Iris pigment epithelial cell (primary cell): ENCODE measurements at regions not wholly inside any gene's neighbourhood (a gene's known extent, or its start where the extent isn't known, plus 50 kb on each side); places are given as distances from the start of the nearest gene placed in this dataset.

Source experiments
- DNase-seq: peaks from one replicate; pipeline ENCODE4 v3.0.0-alpha.2; 2011; ENCODE audit warnings: low read depth

GRCh38 chr2:211237586-211238275 lies 681.3 kb downstream of the CPS1 start:
- no peak for DNase-seq

- DNase-seq, result no peak
Observed at GRCh38 chr2:211241891-211242290, 685.5 kb downstream of the CPS1 start.

- no peak for DNase-seq
Observed at GRCh38 chr2:211247751-211248150, 691.4 kb downstream of the CPS1 start.

- no peak for DNase-seq
Observed at GRCh38 chr2:211248841-211249240, 692.4 kb downstream of the CPS1 start.

GRCh38 chr2:211251016-211251415 lies 694.6 kb downstream of the CPS1 start:
- no peak for DNase-seq

- no peak for DNase-seq
Observed at GRCh38 chr2:211258646-211259335, 702.4 kb downstream of the CPS1 start.

- no peak for DNase-seq
Observed at GRCh38 chr2:211259831-211260476, 703.6 kb downstream of the CPS1 start.

GRCh38 chr2:211270257-211270656 lies 713.9 kb downstream of the CPS1 start:
- DNase-seq, result no peak

GRCh38 chr2:211281430-211282073 lies 725.2 kb downstream of the CPS1 start:
- no peak for DNase-seq

GRCh38 chr2:211302676-211303075 lies 746.3 kb downstream of the CPS1 start:
- DNase-seq, result no peak

GRCh38 chr2:211306929-211307328 lies 750.5 kb downstream of the CPS1 start:
- no peak for DNase-seq
